HFFc6 (cell line): ENCODE measurements at regions not wholly inside any gene's neighbourhood (a gene's known extent, or its start where the extent isn't known, plus 50 kb on each side); places are given as distances from the start of the nearest gene placed in this dataset.

Experiments used
- DNase-seq: peaks from one replicate; pipeline ENCODE4 v3.0.0-alpha.2; 2018
- H3K27ac Mint-ChIP-seq: 2 replicates; pipeline ENCODE4 v1.8.0; 2020; ENCODE audit warnings: mild to moderate bottlenecking, mixed read lengths
- H3K27me3 Mint-ChIP-seq: 2 replicates; pipeline ENCODE4 v1.8.0; 2021; ENCODE audit warnings: mild to moderate bottlenecking, moderate library complexity, mixed read lengths; ENCODE audit not compliant: insufficient read depth
- H3K36me3 Mint-ChIP-seq: 2 replicates; pipeline ENCODE4 v1.8.0; 2021; ENCODE audit warnings: low read depth, mixed read lengths
- H3K4me1 Mint-ChIP-seq: 2 replicates; pipeline ENCODE4 v1.8.0; 2020; ENCODE audit warnings: low read depth, mixed read lengths
- H3K4me3 Mint-ChIP-seq: 2 replicates; pipeline ENCODE4 v1.8.0; 2020; ENCODE audit warnings: mild to moderate bottlenecking, moderate library complexity, mixed read lengths
- H3K9me3 Mint-ChIP-seq: 2 replicates; pipeline ENCODE4 v1.8.0; 2020; ENCODE audit warnings: mild to moderate bottlenecking, mixed read lengths
- TF ChIP-seq, protein P1 (sequence below): fragments of 200-600 bp; sonication (generic); IDR thresholded peaks from 2 replicates; pipeline ENCODE4 v1.5.0; 2021; ENCODE audit warnings: antibody characterized with exemption, mild to moderate bottlenecking

DNA sequence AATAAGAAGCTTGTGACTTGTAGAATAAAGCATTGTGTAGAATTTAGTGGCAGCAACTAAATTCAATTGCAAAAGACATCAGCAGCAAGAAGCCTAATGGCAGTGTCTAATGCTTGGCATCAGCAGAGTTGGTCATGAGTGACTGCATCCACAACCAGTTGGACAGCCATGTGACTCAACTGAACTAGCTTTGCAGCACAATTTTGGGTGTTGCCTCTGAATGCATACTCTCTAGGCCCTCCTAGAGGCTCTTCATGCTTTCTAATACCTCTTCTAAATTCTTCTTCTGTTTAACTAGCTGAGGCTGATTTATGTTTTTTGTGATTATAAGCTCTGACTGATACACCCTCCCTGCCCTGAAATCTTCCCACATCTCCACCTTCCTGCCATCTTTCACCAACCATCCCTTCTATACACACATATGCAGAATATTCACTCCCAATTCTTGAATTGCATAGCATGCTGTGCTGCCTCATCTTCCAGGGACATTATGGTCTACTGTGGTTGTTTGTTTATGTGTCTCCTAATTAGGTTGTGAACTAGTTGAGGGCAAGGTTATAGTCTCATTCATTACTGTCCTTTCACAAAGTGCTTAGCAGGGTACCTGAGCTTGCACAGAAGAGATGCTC is 266.7 kb upstream of the GJB5 start:
- Mint-ChIP-seq H3K9me3 (peaks cover 64% of the 10 kb centered on the region), H3K4me3 (no peak overlapping the region)

DNA sequence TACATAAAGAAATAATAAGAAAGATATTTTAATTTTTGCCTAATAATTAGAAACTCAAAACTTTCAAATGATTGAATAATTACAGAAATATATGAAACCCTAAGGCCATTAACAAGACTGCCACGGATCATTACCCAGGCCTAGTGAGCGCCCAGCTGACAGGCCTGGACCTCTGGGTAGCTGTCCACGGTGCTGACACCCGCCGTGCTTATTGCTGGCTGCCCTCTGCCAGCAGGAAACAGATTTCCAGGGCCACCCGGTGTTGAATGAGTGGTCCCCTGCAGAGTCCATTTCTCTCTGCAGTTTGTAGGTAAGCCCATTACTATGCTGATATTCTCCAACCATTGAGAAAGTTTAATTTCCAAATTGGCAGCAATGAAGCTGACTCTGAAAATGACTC is 254.4 kb upstream of the GJB5 start:
- Mint-ChIP-seq H3K4me3 (no peak overlapping the region), H3K36me3 (no peaks in the 10 kb centered on the region), H3K9me3 (peaks cover 50% of the 10 kb centered on the region), H3K27me3 (no peaks in the 10 kb centered on the region), H3K27ac (no peak overlapping the region), H3K4me1 (no peaks in the 10 kb centered on the region)
- TF ChIP-seq, protein P1, sequence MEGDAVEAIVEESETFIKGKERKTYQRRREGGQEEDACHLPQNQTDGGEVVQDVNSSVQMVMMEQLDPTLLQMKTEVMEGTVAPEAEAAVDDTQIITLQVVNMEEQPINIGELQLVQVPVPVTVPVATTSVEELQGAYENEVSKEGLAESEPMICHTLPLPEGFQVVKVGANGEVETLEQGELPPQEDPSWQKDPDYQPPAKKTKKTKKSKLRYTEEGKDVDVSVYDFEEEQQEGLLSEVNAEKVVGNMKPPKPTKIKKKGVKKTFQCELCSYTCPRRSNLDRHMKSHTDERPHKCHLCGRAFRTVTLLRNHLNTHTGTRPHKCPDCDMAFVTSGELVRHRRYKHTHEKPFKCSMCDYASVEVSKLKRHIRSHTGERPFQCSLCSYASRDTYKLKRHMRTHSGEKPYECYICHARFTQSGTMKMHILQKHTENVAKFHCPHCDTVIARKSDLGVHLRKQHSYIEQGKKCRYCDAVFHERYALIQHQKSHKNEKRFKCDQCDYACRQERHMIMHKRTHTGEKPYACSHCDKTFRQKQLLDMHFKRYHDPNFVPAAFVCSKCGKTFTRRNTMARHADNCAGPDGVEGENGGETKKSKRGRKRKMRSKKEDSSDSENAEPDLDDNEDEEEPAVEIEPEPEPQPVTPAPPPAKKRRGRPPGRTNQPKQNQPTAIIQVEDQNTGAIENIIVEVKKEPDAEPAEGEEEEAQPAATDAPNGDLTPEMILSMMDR: no peak
- no peak for DNase-seq

More for the DNA sequence above, 266.7 kb upstream of the GJB5 start:
- TF ChIP-seq, protein P1: no peak
- no peaks in the 10 kb centered on the region for H3K4me1 Mint-ChIP-seq
- DNase-seq: no peak
- no peak overlapping the region; the same call in 1 of the 2 replicates for H3K27ac Mint-ChIP-seq
- H3K27me3 Mint-ChIP-seq: no peaks in the 10 kb centered on the region
- H3K36me3 Mint-ChIP-seq: peaks cover 4% of the 10 kb centered on the region; the same call in 1 of the 2 replicates

DNA sequence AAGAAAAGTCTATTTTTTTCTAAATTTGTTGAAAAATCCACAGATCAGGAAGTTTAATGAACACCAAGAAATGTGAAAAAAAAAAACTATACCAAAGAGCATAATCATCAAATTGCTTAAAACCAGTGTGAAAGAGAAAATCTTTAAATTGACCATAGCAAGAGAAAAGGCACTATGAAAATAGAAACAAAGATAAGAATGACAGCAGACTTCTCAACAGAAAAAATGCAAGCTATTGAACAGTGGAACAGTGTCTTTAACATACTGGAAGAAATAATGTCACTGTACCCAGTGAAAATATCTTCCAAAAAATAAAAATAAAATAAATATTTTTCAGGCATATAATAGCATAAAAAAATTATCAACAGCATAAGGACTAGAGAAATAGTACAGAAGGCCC is 243.0 kb upstream of the GJB5 start:
- Mint-ChIP-seq H3K9me3 (peaks cover 51% of the 10 kb centered on the region), H3K4me3 (no peak overlapping the region), H3K4me1 (no peaks in the 10 kb centered on the region), H3K27me3 (no peaks in the 10 kb centered on the region; the same call in none of the 2 replicates), H3K27ac (no peak overlapping the region), H3K36me3 (peaks cover 1% of the 10 kb centered on the region; the same call in 1 of the 2 replicates)
- no peak for DNase-seq
- TF ChIP-seq, protein P1: no peak

DNA sequence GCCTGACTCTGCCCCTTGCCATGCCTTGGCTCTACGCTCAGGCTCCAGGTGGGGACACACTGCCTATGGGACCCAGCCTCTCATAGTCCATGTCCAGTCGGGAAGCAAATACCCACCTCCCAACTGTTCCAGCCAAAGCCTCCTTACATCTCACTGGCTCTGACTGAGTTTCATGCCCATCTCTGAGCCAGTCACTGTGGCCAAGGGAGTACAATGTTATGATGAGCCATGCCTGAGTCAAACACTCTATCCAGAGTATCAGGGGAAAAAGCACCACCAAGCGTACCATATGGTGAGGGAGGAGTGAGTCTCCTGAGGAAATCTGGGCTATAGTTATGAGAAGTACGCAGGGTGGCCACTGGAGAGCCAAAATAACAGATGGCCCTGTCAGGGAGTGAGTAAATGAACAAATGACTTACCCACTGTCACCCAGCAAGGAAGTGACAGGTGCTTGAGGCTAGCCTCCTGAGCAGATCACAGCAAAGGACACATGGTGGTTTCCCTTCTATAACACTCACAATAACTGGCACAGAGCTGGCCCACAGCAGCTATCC is 236.6 kb upstream of the GJB5 start:
- no peak for DNase-seq
- H3K27me3 Mint-ChIP-seq: no peaks in the 10 kb centered on the region; the same call in none of the 2 replicates
- TF ChIP-seq, protein P1: no peak
- no peak overlapping the region for H3K4me3 Mint-ChIP-seq
- no peaks in the 10 kb centered on the region; the same call in 1 of the 2 replicates for H3K36me3 Mint-ChIP-seq
- H3K4me1 Mint-ChIP-seq: no peaks in the 10 kb centered on the region
- H3K9me3 Mint-ChIP-seq: peaks cover 28% of the 10 kb centered on the region
- no peak overlapping the region for H3K27ac Mint-ChIP-seq

DNA sequence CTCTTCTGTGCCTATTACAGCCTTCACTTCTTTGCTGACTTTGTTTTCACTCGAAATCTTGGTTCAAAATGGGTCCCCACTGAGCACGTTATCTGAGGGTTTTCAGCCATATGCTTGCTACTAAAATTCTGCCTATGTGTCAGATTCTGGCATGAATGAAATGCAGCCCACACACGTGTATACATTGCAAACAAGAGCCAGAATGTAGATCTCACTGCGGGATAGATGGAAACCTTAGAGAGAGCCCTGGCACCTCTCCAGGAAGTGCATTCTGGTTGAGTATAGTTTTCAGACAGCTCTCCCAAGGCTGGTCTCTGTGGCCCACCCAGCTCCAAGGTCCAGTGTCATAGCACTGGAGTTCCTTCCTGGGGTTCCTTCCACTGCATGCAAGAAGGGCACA is 234.7 kb upstream of the GJB5 start:
- no peak for DNase-seq
- TF ChIP-seq, protein P1: no peak
- H3K36me3 Mint-ChIP-seq: no peaks in the 10 kb centered on the region; the same call in 1 of the 2 replicates
- H3K4me3 Mint-ChIP-seq: no peak overlapping the region
- no peaks in the 10 kb centered on the region for H3K4me1 Mint-ChIP-seq
- no peaks in the 10 kb centered on the region; the same call in 1 of the 2 replicates for H3K27me3 Mint-ChIP-seq
- no peak overlapping the region for H3K27ac Mint-ChIP-seq
- H3K9me3 Mint-ChIP-seq: peaks cover 31% of the 10 kb centered on the region
